Neural crest cell (in vitro differentiated cells): ENCODE measurements at regions not wholly inside any gene's neighbourhood (a gene's known extent, or its start where the extent isn't known, plus 50 kb on each side); places are given as distances from the start of the nearest gene placed in this dataset.

ENCODE experiments used
- DNase-seq: peaks from one replicate; pipeline ENCODE4 v3.0.0; 2021; ENCODE audit warnings: low read depth, mixed read lengths, low spot score
- H3K27ac Mint-ChIP-seq: one replicate; pipeline ENCODE4 v1.8.0; 2021; ENCODE audit warnings: mild to moderate bottlenecking, mixed read lengths; ENCODE audit not compliant: unreplicated experiment
- H3K27me3 Mint-ChIP-seq: 2 replicates; pipeline ENCODE4 v1.8.0; 2021; ENCODE audit warnings: low read depth, mild to moderate bottlenecking, mixed read lengths
- H3K36me3 Mint-ChIP-seq: 2 replicates; pipeline ENCODE4 v1.8.0; 2021; ENCODE audit warnings: low read depth, mild to moderate bottlenecking, mixed read lengths
- H3K4me1 Mint-ChIP-seq: 2 replicates; pipeline ENCODE4 v1.8.0; 2021; ENCODE audit warnings: mixed read lengths
- H3K4me3 Mint-ChIP-seq: one replicate; pipeline ENCODE4 v1.8.0; 2021; ENCODE audit warnings: mild to moderate bottlenecking, mixed read lengths
- H3K9me3 Mint-ChIP-seq: 2 replicates; pipeline ENCODE4 v1.8.0; 2021; ENCODE audit warnings: mixed read lengths
- TF ChIP-seq, protein P1 (sequence below): fragments of 200-600 bp; sonication (generic); conservative IDR thresholded peaks from 2 replicates; pipeline ENCODE4 v1.5.0; 2021; ENCODE audit warnings: antibody characterized with exemption, mild to moderate bottlenecking

DNA sequence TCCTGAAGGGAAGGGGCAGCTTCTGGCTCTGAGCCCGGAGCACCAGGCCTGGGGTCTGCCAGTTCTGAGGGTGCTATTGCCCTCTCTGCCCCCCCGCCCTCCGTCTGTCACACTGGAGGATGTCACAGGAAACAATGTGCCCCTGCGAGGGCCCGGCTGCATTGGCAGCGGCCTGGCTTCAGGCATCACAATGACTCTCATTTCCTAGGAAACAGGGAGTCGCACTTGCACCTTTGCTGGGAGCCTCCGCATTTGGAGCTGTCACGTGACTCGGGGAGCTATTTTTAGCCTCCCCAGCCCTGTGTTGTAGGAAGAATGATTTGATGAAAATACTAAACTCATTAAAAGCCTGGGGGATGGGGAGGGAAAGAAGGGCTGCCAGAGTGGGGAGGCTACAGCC, 518.9 kb downstream of the SHQ1 start:
- DNase-seq, result no peak
- Mint-ChIP-seq H3K27ac (no peak overlapping the region), H3K36me3 (no peaks in the 10 kb centered on the region), H3K27me3 (peaks cover 45% of the 10 kb centered on the region), H3K4me3 (no peak overlapping the region), H3K4me1 (peaks cover 12% of the 10 kb centered on the region), H3K9me3 (peaks cover 9% of the 10 kb centered on the region)
- TF ChIP-seq, protein P1, sequence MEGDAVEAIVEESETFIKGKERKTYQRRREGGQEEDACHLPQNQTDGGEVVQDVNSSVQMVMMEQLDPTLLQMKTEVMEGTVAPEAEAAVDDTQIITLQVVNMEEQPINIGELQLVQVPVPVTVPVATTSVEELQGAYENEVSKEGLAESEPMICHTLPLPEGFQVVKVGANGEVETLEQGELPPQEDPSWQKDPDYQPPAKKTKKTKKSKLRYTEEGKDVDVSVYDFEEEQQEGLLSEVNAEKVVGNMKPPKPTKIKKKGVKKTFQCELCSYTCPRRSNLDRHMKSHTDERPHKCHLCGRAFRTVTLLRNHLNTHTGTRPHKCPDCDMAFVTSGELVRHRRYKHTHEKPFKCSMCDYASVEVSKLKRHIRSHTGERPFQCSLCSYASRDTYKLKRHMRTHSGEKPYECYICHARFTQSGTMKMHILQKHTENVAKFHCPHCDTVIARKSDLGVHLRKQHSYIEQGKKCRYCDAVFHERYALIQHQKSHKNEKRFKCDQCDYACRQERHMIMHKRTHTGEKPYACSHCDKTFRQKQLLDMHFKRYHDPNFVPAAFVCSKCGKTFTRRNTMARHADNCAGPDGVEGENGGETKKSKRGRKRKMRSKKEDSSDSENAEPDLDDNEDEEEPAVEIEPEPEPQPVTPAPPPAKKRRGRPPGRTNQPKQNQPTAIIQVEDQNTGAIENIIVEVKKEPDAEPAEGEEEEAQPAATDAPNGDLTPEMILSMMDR, result no peak

DNA sequence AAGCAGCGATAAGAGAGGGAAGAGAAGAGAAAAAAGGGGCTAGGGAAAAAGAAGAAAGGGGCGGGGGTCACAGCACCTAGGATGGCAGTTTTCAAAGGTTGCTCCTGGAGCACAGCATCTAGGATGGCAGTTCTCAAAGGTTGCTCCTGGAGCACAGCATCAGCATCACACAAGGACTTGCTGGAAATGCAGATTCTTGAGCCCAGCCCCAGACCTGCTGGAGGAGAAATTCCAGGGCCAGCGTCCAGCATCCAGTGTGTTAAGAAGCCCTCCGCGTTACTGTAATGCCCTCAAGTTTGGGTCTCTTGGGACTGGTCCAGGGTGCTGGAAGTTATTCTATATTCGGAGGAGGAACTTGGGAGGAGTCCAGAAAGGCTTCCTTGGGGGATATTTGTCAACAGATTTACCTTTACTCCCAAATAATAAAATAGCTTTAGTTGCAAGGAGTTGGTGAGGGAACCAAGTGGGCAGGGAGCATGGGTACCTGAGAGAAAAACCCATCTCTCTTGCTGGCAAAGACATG, 519.4 kb downstream of the SHQ1 start:
- no peaks in the 10 kb centered on the region for H3K36me3 Mint-ChIP-seq
- no peak for DNase-seq
- peaks cover 45% of the 10 kb centered on the region for H3K27me3 Mint-ChIP-seq
- TF ChIP-seq, protein P1, result no peak
- H3K4me3 Mint-ChIP-seq, result no peak overlapping the region
- no peak overlapping the region for H3K27ac Mint-ChIP-seq
- peaks cover 9% of the 10 kb centered on the region for H3K9me3 Mint-ChIP-seq
- H3K4me1 Mint-ChIP-seq, result peaks cover 12% of the 10 kb centered on the region

DNA sequence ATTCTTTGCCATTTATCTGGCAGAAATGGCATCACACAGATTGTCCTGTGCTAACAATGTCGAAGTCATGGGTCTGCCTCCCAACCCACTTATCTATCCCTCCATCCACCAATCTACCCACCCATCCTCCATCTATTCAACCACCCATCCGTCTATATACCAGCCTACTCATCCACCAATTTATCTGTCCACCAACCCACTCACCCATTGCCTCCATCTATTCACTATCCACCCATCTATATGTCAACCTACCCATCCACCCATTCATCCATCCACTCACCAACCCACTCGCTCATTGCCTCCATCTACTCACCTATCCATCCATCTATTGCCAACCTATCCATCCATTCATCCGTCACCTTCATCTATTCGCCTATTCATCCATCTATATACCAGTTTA, 521.2 kb downstream of the SHQ1 start:
- H3K4me3 Mint-ChIP-seq, result no peak overlapping the region
- H3K27ac Mint-ChIP-seq, result no peak overlapping the region
- DNase-seq, result no peak
- no peaks in the 10 kb centered on the region for H3K36me3 Mint-ChIP-seq
- TF ChIP-seq, protein P1, result no peak
- H3K27me3 Mint-ChIP-seq, result peaks cover 33% of the 10 kb centered on the region
- H3K9me3 Mint-ChIP-seq, result peaks cover 9% of the 10 kb centered on the region
- peaks cover 12% of the 10 kb centered on the region for H3K4me1 Mint-ChIP-seq

DNA sequence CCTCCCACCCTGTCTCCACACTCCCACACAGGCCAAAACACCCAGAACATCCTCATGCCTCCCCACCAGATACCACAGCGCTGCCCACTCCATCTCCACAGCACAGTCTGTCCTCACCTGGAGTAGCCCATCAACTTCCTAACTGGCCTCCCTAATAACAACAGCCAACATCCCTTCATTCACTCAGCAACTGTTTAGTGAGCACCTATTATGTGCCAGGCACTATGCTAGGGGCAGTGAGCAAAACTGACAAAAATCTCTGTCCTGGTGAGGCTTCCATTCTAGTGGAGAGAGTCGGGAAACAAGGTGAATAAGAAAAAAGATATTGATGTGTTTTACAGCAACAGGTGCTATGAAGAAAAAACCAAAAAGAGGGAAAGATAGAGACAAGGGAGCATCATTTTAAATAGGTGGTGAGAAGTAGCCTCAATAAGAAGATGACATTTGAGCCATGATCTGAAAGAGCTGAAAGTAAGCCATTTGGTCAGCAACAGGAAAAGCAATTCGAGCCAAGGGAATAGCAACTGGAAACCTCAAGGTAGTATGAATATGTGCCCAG, 523.9 kb downstream of the SHQ1 start:
- H3K4me3 Mint-ChIP-seq, result no peak overlapping the region
- H3K36me3 Mint-ChIP-seq, result no peaks in the 10 kb centered on the region
- peaks cover 6% of the 10 kb centered on the region for H3K4me1 Mint-ChIP-seq
- peaks cover 9% of the 10 kb centered on the region for H3K9me3 Mint-ChIP-seq
- no peak for DNase-seq
- TF ChIP-seq, protein P1, result no peak
- H3K27me3 Mint-ChIP-seq, result peaks cover 20% of the 10 kb centered on the region
- no peak overlapping the region for H3K27ac Mint-ChIP-seq

DNA sequence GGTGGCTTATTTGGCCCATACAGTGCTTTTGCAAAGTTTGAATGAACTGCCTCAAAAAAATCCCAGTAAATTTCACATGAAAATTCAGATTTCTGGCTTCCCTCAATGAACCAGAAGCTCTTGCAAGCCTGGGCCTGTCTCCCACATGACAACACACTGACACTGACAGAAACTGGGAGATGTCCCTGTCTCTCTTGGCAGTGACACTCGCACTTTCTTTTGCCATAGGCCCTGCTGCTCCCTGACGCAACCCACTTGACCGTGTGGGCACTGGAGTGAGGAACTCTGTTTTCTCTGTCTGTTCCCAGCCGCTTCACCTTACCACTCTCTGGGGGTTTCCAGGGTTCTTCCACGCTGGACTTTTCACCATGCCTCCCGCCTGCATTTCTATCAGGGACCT, 524.5 kb downstream of the SHQ1 start:
- H3K4me3 Mint-ChIP-seq, result no peak overlapping the region
- H3K27me3 Mint-ChIP-seq, result peaks cover 18% of the 10 kb centered on the region
- peaks cover 4% of the 10 kb centered on the region for H3K4me1 Mint-ChIP-seq
- no peak overlapping the region for H3K27ac Mint-ChIP-seq
- TF ChIP-seq, protein P1, result no peak
- DNase-seq, result no peak
- no peaks in the 10 kb centered on the region for H3K36me3 Mint-ChIP-seq
- H3K9me3 Mint-ChIP-seq, result peaks cover 9% of the 10 kb centered on the region
